ENCODE measurements at regions not wholly inside any gene's neighbourhood (a gene's known extent, or its start where the extent isn't known, plus 50 kb on each side); places are given as distances from the start of the nearest gene placed in this dataset.

GRCh38 chr10:88069338-88069737 is 205.9 kb downstream of the PTEN start:
- Histone ChIP-seq H3K4me3 (no peak overlapping the region), H3K9me2 (ENCODE audit: insufficient read depth) (no peaks in the 10 kb centered on the region), H4K20me1 (ENCODE audit: insufficient read depth) (no peaks in the 10 kb centered on the region), H2AFZ (no peak overlapping the region), H3K79me2 (ENCODE audit: insufficient read depth) (no peaks in the 10 kb centered on the region), H3K9ac (no peak overlapping the region), H3F3A (ENCODE audit: insufficient read depth) (0 out of 2 replicates have a peak, but pooled peaks cover 8% of the 10 kb centered on the region), H3K27ac (no peak overlapping the region), H3K4me2 (ENCODE audit: unreplicated experiment) (no peak overlapping the region), H3K36me3 (ENCODE audit: low read depth) (no peaks in the 10 kb centered on the region), H3K9me3 (ENCODE audit: low read depth) (no peaks in the 10 kb centered on the region), H3K4me1 (ENCODE audit: insufficient read depth) (peaks cover 7% of the 10 kb centered on the region), H3K27me3 (replicated peaks; ENCODE audit: insufficient read depth) (no peaks in the 10 kb centered on the region)
- in situ Hi-C loops (cut with MboI): no loop called here
- DNase-seq: no peak
- 85 to 87% methylated on average over 4 of the region's 4 CpGs for WGBS, 2 experiments (ENCODE audit: low coverage in 1 of 2, low lambda C conversion rate in 2 of 2, missing lambda C conversion rate in 2 of 2)
- TF ChIP-seq EZH2phosphoT487 (IDR thresholded peaks at IDR 0.05; ENCODE audit: insufficient read depth, low read depth) (no peak), EZH2 (IDR thresholded peaks at IDR 0.05; ENCODE audit: insufficient read depth, poor library complexity, severe bottlenecking) (no peak)

DNA sequence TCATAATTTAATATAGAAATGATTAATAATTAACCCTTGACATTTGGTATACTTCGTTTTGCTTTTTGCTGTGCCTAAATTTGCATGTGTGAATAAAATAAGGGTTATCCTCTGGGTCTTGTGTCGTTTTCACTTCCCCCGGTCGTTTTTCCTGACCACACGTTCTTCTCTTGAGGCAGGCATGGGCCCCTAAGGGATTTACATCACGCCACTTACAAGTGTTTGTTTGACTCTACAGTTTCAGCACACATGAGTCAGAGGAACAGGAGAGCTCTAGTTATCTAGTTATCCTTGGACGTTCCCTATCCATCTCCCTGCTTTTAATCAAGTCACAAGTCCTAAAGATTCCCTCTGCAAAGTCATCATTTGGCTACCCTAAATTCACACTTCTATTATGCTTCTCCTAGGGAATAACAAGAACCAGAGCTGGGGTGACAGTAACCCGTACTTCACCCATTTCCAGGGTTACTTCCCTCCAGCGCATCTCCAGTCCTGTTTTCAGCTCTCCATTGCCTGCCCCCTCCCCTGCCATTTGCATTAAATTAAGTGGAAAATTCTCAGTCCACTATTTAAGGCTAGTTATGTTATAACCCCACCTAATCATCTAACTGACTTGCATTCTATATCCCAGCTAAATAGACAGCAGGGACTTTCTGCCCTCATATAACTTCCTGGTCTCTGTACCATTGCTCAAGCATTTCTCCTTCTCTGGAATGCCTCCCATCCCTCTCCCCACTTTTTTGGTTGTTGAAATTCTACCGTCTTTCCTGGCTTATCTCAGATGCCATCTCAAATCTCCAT is 206.9 kb downstream of the PTEN start:
- WGBS, 2 experiments (ENCODE audit: low coverage in 1 of 2, low lambda C conversion rate in 2 of 2, missing lambda C conversion rate in 2 of 2): 81 to 82% methylated on average over 10 of the region's 10 CpGs
- no peak overlapping the region for H3K4me3 ChIP-seq
- in situ Hi-C loops (cut with MboI): no loop called here
- DNase-seq: no peak
- H3K27ac ChIP-seq: no peak overlapping the region
- H3K36me3 ChIP-seq (ENCODE audit: low read depth): no peaks in the 10 kb centered on the region
- no peak overlapping the region for H2AFZ ChIP-seq
- H4K20me1 ChIP-seq (ENCODE audit: insufficient read depth): no peaks in the 10 kb centered on the region
- H3K9ac ChIP-seq: no peak overlapping the region
- H3F3A ChIP-seq (ENCODE audit: insufficient read depth): no peaks in the 10 kb centered on the region
- no peaks in the 10 kb centered on the region for H3K4me1 ChIP-seq (ENCODE audit: insufficient read depth)
- H3K27me3 ChIP-seq (replicated peaks; ENCODE audit: insufficient read depth): no peaks in the 10 kb centered on the region
- H3K4me2 ChIP-seq (ENCODE audit: unreplicated experiment): no peak overlapping the region
- H3K9me3 ChIP-seq (ENCODE audit: low read depth): no peaks in the 10 kb centered on the region
- H3K79me2 ChIP-seq (ENCODE audit: insufficient read depth): no peaks in the 10 kb centered on the region
- no peaks in the 10 kb centered on the region for H3K9me2 ChIP-seq (ENCODE audit: insufficient read depth)
- TF ChIP-seq EZH2 (IDR thresholded peaks at IDR 0.05; ENCODE audit: insufficient read depth, poor library complexity, severe bottlenecking): no peak
- TF ChIP-seq EZH2phosphoT487 (IDR thresholded peaks at IDR 0.05; ENCODE audit: insufficient read depth, low read depth): no peak

DNA sequence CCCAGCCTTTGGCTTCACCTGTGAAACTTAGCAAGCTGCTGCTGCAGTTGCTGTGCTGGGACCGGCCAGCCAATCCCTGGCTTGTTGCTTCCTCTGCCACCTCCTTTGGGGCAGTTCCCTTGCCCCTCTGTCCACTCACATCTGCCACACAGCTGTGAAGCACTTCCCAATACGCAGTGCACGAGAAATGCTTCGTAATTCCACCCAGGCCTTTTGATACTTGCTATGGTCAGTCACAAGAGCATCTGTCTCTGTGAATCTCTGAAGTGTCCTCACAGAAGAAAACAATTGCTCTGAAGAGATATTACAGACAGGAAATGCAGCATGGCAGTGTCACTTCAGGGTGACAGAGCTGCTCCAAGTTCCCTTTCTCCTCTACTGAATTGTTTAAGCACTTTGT is 208.5 kb downstream of the PTEN start:
- H3K27ac ChIP-seq: no peak overlapping the region
- no peak for DNase-seq
- H3K4me2 ChIP-seq (ENCODE audit: unreplicated experiment): no peak overlapping the region
- no peak overlapping the region for H3K9ac ChIP-seq
- H3K4me1 ChIP-seq (ENCODE audit: insufficient read depth): no peaks in the 10 kb centered on the region
- H2AFZ ChIP-seq: no peak overlapping the region
- TF ChIP-seq EZH2phosphoT487 (IDR thresholded peaks at IDR 0.05; ENCODE audit: insufficient read depth, low read depth) (no peak), EZH2 (IDR thresholded peaks at IDR 0.05; ENCODE audit: insufficient read depth, poor library complexity, severe bottlenecking) (no peak)
- H3K27me3 ChIP-seq (replicated peaks; ENCODE audit: insufficient read depth): no peaks in the 10 kb centered on the region
- H3K9me3 ChIP-seq (ENCODE audit: low read depth): no peaks in the 10 kb centered on the region
- 81 to 83% methylated on average over 4 of the region's 4 CpGs for WGBS, 2 experiments (ENCODE audit: low coverage in 1 of 2, low lambda C conversion rate in 2 of 2, missing lambda C conversion rate in 2 of 2)
- H4K20me1 ChIP-seq (ENCODE audit: insufficient read depth): no peaks in the 10 kb centered on the region
- H3K9me2 ChIP-seq (ENCODE audit: insufficient read depth): no peaks in the 10 kb centered on the region
- in situ Hi-C loops (cut with MboI): no loop called here
- no peaks in the 10 kb centered on the region for H3K79me2 ChIP-seq (ENCODE audit: insufficient read depth)
- no peak overlapping the region for H3K4me3 ChIP-seq
- H3K36me3 ChIP-seq (ENCODE audit: low read depth): no peaks in the 10 kb centered on the region
- H3F3A ChIP-seq (ENCODE audit: insufficient read depth): no peaks in the 10 kb centered on the region

- Histone ChIP-seq H3K79me2 (ENCODE audit: insufficient read depth) (no peaks in the 10 kb centered on the region), H3K9me3 (ENCODE audit: low read depth) (no peaks in the 10 kb centered on the region), H4K20me1 (ENCODE audit: insufficient read depth) (no peaks in the 10 kb centered on the region), H3K9me2 (ENCODE audit: insufficient read depth) (no peaks in the 10 kb centered on the region), H3K9ac (no peak overlapping the region), H3K36me3 (ENCODE audit: low read depth) (no peaks in the 10 kb centered on the region), H3K27ac (no peak overlapping the region), H3K4me2 (ENCODE audit: unreplicated experiment) (no peak overlapping the region), H2AFZ (no peak overlapping the region), H3F3A (ENCODE audit: insufficient read depth) (no peaks in the 10 kb centered on the region), H3K4me3 (no peak overlapping the region), H3K27me3 (replicated peaks; ENCODE audit: insufficient read depth) (no peaks in the 10 kb centered on the region), H3K4me1 (ENCODE audit: insufficient read depth) (no peaks in the 10 kb centered on the region)
- in situ Hi-C loops (cut with MboI): no loop called here
- DNase-seq: no peak
- TF ChIP-seq EZH2phosphoT487 (IDR thresholded peaks at IDR 0.05; ENCODE audit: insufficient read depth, low read depth) (no peak), EZH2 (IDR thresholded peaks at IDR 0.05; ENCODE audit: insufficient read depth, poor library complexity, severe bottlenecking) (no peak)
- 17 to 26% methylated on average over 4 of the region's 4 CpGs for WGBS, 2 experiments (ENCODE audit: low coverage in 1 of 2, low lambda C conversion rate in 2 of 2, missing lambda C conversion rate in 2 of 2)
These were observed 210.3 kb downstream of the PTEN start for GRCh38 chr10:88073682-88074081.
